ENCODE measurements at regions not wholly inside any gene's neighbourhood (a gene's known extent, or its start where the extent isn't known, plus 50 kb on each side); places are given as distances from the start of the nearest gene placed in this dataset.

DNA sequence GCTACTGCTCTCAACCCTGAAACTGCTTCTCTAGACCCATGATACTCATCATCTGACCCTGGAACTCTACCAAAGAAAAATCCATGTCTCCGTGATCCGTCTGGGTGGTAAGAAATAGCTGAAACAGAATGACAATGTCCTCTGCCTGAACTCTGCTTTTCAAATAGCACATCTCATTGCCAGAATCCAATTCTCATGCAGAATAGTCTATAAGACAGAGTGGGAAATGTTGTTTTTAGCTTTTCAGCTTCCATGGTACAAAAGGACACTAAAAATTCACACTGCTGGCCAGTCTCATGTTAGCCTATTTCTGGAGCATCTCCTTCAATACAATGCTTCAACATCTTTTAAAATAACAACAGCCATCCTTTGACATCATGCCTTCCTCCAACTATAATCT, 1355.8 kb upstream of the PRMT6 start:
- Mint-ChIP-seq H3K27me3 (ENCODE audit: insufficient read depth, unreplicated experiment) (no peaks in the 10 kb centered on the region), H3K36me3 (ENCODE audit: insufficient read depth, unreplicated experiment) (no peaks in the 10 kb centered on the region), H3K9me3 (ENCODE audit: unreplicated experiment) (no peaks in the 10 kb centered on the region), H3K27ac (ENCODE audit: unreplicated experiment) (no peak overlapping the region), H3K4me1 (ENCODE audit: low read depth, unreplicated experiment) (no peaks in the 10 kb centered on the region), H3K4me3 (ENCODE audit: unreplicated experiment) (no peak overlapping the region)
- Histone ChIP-seq H3K4me1 (no peaks in the 10 kb centered on the region), H3K27me3 (replicated peaks; ENCODE audit: control insufficient read depth, insufficient read depth, low read length) (no peaks in the 10 kb centered on the region), H3K4me3 (ENCODE audit: low read depth, low read length) (no peak overlapping the region), H3K36me3 (ENCODE audit: control insufficient read depth, insufficient read depth, low read length) (no peaks in the 10 kb centered on the region), H3K9me3 (no peaks in the 10 kb centered on the region)
- intact Hi-C loops (cut with micrococcal nuclease; ENCODE audit: unreplicated experiment) = no loop called here
- POLR2A ChIA-PET = no interaction called here
- TF ChIP-seq, protein P1, sequence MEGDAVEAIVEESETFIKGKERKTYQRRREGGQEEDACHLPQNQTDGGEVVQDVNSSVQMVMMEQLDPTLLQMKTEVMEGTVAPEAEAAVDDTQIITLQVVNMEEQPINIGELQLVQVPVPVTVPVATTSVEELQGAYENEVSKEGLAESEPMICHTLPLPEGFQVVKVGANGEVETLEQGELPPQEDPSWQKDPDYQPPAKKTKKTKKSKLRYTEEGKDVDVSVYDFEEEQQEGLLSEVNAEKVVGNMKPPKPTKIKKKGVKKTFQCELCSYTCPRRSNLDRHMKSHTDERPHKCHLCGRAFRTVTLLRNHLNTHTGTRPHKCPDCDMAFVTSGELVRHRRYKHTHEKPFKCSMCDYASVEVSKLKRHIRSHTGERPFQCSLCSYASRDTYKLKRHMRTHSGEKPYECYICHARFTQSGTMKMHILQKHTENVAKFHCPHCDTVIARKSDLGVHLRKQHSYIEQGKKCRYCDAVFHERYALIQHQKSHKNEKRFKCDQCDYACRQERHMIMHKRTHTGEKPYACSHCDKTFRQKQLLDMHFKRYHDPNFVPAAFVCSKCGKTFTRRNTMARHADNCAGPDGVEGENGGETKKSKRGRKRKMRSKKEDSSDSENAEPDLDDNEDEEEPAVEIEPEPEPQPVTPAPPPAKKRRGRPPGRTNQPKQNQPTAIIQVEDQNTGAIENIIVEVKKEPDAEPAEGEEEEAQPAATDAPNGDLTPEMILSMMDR (IDR thresholded peaks at IDR 0.05; ENCODE audit: insufficient read depth in 1 of 2, low read depth in 1 of 2, low read length in 1 of 2, severe bottlenecking in 1 of 2, unreplicated experiment in 1 of 2) = no peak
- BruUV-seq (replicated peaks) = no TSS peak
- DNase-seq = no peak
- CTCF ChIA-PET = no interaction called here

DNA sequence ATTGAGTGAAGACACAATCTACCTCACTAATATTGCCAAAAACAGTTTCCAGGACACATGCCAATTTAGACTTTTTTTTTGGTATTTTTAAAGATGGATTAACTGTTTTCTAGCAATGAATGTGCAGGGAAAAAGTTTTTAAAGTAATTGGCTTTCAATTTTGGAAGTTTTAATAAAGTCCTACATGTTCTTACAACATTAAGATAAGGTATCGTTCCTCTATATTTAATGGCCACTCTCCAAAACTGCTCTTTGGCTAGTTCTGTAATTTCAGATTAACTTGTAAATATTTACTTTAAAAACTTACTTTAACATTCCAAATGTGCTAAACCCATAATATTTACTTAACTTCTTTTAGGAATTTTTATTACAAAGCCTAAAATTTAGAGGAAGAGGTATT, 1332.2 kb upstream of the PRMT6 start:
- no peaks in the 10 kb centered on the region for H3K27me3 Mint-ChIP-seq (ENCODE audit: insufficient read depth, unreplicated experiment)
- no peaks in the 10 kb centered on the region for H3K9me3 ChIP-seq
- POLR2A ChIA-PET = no interaction called here
- intact Hi-C loops (cut with micrococcal nuclease; ENCODE audit: unreplicated experiment) = no loop called here
- H3K9me3 Mint-ChIP-seq (ENCODE audit: unreplicated experiment) = no peaks in the 10 kb centered on the region
- H3K4me1 Mint-ChIP-seq (ENCODE audit: low read depth, unreplicated experiment) = no peaks in the 10 kb centered on the region
- no peaks in the 10 kb centered on the region for H3K36me3 Mint-ChIP-seq (ENCODE audit: insufficient read depth, unreplicated experiment)
- no peak for DNase-seq
- no peak overlapping the region for H3K27ac Mint-ChIP-seq (ENCODE audit: unreplicated experiment)
- no TSS peak for BruUV-seq (replicated peaks)
- H3K27me3 ChIP-seq (replicated peaks; ENCODE audit: control insufficient read depth, insufficient read depth, low read length) = no peaks in the 10 kb centered on the region
- no peak overlapping the region for H3K4me3 Mint-ChIP-seq (ENCODE audit: unreplicated experiment)
- CTCF ChIA-PET = no interaction called here
- TF ChIP-seq, protein P1 (IDR thresholded peaks at IDR 0.05; ENCODE audit: insufficient read depth in 1 of 2, low read depth in 1 of 2, low read length in 1 of 2, severe bottlenecking in 1 of 2, unreplicated experiment in 1 of 2) = no peak
- no peak overlapping the region for H3K4me3 ChIP-seq (ENCODE audit: low read depth, low read length)
- H3K4me1 ChIP-seq = no peaks in the 10 kb centered on the region
- H3K36me3 ChIP-seq (ENCODE audit: control insufficient read depth, insufficient read depth, low read length) = no peaks in the 10 kb centered on the region

DNA sequence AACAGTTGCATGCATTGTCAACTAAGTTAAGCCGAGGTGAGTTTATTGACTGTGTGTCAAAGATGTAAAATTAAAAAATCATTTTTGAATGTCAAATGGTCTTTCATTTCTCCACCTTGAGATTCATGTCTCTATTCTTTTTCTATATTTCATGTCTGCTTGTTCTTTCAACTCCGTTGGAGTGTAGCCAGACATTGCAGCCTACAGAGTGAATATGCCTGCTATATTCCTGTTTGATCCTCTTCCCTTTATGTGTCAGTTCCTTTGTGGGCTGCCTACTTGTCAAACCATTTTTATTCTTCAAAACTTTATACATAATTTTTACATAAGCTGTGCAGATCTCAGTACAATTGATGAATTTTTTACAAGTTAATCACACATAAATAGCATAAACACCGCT, 1325.8 kb upstream of the PRMT6 start:
- BruUV-seq (replicated peaks) = no TSS peak
- ChIA-PET POLR2A (no interaction called here), CTCF (no interaction called here)
- no peak overlapping the region for H3K4me3 Mint-ChIP-seq (ENCODE audit: unreplicated experiment)
- TF ChIP-seq, protein P1 (IDR thresholded peaks at IDR 0.05; ENCODE audit: insufficient read depth in 1 of 2, low read depth in 1 of 2, low read length in 1 of 2, severe bottlenecking in 1 of 2, unreplicated experiment in 1 of 2) = no peak
- H3K27ac Mint-ChIP-seq (ENCODE audit: unreplicated experiment) = no peak overlapping the region
- H3K4me1 ChIP-seq = no peaks in the 10 kb centered on the region
- DNase-seq = no peak
- intact Hi-C loops (cut with micrococcal nuclease; ENCODE audit: unreplicated experiment) = no loop called here
- H3K9me3 Mint-ChIP-seq (ENCODE audit: unreplicated experiment) = no peaks in the 10 kb centered on the region
- H3K9me3 ChIP-seq = no peaks in the 10 kb centered on the region
- no peak overlapping the region for H3K4me3 ChIP-seq (ENCODE audit: low read depth, low read length)
- no peaks in the 10 kb centered on the region for H3K36me3 ChIP-seq (ENCODE audit: control insufficient read depth, insufficient read depth, low read length)
- H3K4me1 Mint-ChIP-seq (ENCODE audit: low read depth, unreplicated experiment) = no peaks in the 10 kb centered on the region
- H3K27me3 Mint-ChIP-seq (ENCODE audit: insufficient read depth, unreplicated experiment) = no peaks in the 10 kb centered on the region
- H3K36me3 Mint-ChIP-seq (ENCODE audit: insufficient read depth, unreplicated experiment) = no peaks in the 10 kb centered on the region
- H3K27me3 ChIP-seq (replicated peaks; ENCODE audit: control insufficient read depth, insufficient read depth, low read length) = no peaks in the 10 kb centered on the region
